Stimulated activated CD8-positive, alpha-beta memory T cell treated with anti-CD3 and anti-CD28 coated beads, Interleukin-12 subunit alpha, Interleukin-12 subunit beta, amount 100 ng/mL, for 24 hours (primary cell): ENCODE measurements at regions not wholly inside any gene's neighbourhood (a gene's known extent, or its start where the extent isn't known, plus 50 kb on each side); places are given as distances from the start of the nearest gene placed in this dataset.

Source experiments
- DNase-seq: peaks from one replicate; pipeline ENCODE4 v3.0.0-alpha.2; 2020; ENCODE audit errors: extremely low read depth

- DNase-seq: no peak
Measured at GRCh38 chr2:37425408-37425807, 81.0 kb downstream of the QPCT start.

- DNase-seq: no peak
Measured at GRCh38 chr2:37427241-37427640, 82.8 kb downstream of the QPCT start.

- DNase-seq: no peak
Measured at GRCh38 chr2:37436323-37436722, 91.9 kb downstream of the QPCT start.

- DNase-seq: no peak
Measured at GRCh38 chr2:37439131-37439642, 94.8 kb downstream of the QPCT start.

DNA sequence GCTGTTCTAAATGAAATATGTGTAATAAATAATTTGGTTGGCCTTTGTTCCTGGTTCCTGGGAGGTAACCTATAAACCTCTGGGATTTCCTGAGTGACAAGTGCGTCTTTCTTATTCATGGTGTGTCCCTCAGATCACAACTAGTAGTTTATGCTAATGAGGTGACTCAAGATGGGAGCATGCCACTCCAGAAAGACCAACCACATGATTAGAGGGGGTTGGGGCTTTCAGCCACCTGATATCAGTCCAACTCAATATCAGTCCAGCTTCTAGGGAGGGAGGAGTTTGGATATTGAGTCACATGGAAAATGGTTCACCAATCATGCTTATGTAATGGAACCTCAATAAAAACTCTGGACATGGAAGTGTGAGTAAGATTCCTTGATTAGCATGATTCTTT lies 96.6 kb downstream of the QPCT start:
- no peak for DNase-seq

- DNase-seq: no peak
Measured at GRCh38 chr2:37443082-37443481, 98.7 kb downstream of the QPCT start.

- no peak for DNase-seq
Measured at GRCh38 chr2:37447446-37447845, 103.0 kb downstream of the QPCT start.

DNA sequence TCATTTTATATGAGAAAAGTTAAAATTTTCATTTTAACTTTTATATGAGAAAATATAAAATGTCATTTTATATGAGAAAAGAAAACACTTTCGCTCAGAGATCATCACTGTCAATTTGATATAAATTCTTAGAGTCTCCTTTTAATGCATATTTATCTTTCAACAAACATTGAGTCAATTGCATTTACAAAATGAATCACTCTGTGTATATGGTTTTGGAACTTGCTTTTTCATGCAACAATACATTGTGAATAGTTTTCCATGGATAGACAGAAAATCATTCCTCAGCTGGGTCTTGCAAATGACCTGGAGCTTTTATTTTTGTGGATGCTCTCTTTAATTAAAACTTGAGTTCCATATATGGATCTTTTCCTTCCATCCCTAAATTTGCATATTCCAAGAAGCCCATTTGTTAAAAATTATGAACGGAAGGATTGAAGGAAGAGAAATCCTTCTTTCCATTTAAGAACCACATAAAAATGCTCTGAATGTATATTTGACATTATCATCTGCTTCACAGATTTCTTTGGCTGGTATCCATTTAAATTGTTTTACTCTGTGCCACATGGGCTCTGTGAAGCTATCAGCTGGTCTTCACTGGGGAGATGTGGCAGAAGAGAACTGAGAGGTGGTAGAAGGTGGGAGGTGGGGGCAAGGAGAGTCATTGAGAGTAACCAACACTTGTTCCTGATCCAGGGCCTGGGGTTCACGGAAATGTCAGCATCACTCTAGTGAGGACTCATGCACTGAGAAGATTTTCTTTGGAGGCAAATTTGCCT lies 104.1 kb downstream of the QPCT start:
- DNase-seq: no peak

GRCh38 chr2:37449761-37450296 lies 105.4 kb downstream of the QPCT start:
- no peak for DNase-seq

DNA sequence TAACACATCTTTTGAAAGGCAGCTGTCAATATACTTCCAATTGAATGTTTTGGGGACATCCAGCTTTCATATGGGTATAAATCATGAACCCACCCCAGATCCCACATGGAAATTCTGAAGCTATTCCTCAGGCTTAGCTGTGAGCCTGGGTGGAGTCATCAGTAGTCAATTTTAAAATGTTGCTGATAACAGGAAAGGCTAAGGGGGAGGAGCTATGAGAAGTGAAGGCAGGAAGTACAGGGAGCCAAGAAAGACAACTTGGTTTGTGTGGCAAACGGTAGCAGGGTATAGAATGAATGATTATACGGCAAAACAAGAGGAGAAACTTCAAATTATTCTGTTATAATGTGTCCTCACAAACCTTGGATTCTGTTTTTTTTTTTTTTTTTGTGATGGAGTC lies 108.6 kb downstream of the QPCT start:
- DNase-seq: no peak

DNA sequence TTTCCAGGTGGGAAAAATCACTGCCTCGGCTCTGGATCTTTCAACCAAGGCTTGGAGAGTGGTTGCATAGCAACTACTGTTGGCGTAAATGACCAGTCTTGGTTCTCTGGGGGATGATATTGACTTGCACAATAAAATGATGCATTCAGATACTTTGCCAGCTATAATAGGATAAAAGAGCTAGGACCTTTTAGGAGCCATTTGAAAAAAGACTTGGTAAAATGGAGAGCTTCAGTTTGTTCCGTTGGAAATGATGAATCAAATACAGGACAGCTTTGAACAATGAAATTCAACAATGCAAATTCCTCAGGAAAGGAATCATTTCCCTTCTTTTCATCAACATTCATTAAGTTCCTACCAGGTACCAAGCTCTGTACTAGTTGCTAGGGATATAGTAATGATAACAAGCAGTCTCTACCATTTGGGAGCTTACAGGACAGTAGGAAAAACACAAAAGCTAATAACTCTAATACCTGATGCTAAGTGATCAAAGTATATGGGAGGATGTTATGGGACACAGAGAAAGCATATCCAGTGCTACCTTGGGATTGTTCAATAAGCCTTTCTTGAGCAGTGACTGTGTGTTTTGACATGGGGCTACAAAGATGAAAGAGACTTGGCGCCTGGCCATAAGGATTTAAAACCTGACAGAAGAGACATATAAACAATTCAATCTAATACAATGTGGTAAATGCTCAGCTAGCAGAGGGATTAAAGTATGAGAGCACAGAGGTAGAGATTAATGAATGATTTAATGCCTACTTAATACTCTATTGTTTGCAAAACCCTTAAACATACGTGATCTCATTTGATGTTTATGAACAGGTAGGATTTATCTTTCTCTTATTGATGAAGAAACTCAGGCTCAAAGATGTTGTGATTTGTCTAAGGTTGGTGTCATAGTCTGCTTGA lies 110.7 kb downstream of the QPCT start:
- DNase-seq: no peak

DNA sequence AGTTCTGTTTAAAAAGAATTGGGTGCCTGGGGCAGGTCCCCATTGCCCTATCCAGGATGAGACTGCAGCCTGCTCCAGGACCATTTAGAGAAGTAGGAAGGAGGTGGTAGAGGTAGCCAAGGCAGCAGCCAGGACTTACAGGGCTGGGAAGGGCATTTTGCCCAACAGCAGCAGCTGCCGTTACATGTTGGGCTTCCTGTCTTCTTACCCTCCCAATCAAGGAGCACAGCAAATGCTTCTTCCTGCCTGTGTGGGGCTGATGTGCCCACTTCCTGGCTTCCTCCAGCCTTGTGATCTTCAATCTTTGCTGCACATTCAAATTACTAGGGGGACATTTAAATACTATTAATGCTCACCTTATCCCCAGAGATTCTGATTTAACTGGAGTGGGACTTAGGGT lies 112.0 kb downstream of the QPCT start:
- no peak for DNase-seq

DNA sequence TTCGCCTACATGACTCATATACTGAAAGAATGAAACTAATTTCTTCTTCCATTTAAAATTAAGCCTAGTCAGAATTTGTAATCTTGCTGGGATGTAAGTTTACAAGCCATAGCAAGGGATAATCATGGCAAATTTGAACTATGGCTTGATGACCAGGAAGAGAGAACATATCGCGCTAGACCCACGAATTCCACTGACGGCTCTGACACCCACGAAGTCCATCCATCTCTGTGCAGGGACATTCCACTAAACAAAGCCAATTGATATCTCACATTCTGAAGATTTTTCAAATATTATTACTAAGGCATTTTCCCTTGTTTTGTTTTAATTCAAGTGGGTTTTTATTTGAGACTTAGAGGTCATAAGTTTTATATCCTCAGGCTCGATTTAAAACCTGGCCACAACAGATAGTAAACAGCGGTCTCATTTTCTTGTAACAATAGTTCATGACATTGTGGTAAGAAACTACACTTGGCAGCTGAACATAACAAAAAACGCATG lies 113.0 kb downstream of the QPCT start:
- no peak for DNase-seq

DNA sequence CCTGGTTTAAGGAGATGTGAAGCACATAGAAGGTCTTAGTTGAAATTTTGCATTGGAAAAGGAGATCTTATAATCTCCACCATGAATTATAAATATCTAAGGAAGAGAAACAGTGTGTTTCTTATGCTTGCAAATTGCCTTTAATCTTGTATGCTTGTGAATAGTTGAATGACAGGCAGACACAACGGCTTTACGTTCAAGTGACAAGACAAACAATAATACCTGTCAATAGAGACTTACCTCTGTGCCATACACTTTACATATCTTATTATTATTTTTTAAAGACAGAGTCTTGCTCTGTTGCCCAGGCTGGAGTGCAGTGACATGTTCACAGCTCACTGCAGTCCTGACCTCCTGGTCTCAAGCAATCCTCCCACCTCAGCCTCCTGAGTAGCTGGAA lies 113.7 kb downstream of the QPCT start:
- DNase-seq: no peak

- no peak for DNase-seq
Measured at GRCh38 chr2:37459095-37459981, 114.9 kb downstream of the QPCT start.

DNA sequence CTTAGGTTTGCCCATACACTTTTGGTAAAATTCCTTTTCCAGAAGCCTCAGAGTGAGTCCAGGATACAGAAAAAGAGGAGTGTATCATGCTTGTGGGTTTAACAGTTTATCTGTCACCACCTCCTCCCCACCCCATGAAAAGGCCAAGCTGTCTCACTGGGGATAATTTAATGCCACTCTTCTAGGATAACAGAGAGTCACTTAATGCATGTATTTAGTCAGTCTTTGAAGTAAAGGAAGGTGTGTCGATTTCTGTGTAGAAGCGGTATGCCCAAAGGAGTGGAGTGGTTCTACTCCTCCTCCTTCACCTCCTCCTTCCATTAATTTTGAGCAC lies 116.4 kb downstream of the QPCT start:
- no peak for DNase-seq

DNA sequence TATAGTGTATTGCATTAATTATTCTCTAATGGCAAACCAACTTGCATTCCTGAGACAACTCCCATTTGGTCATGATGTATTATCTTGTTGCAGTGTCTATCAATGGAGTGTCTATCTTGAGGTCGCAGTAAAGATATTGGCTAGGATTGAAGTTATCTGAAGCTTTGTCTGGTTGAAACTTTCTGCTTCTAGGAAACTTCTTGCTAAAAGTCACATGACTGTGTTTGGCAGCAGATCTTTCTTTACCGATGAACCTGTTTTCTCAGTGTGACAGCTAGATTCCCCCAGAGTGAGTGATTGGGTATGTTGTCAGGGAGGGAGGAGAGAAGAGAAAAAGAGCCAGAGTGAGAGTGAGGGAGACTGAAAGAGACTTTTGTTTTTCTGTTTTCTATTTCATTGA lies 119.6 kb downstream of the QPCT start:
- DNase-seq: no peak

- no peak for DNase-seq
Measured at GRCh38 chr2:37466533-37467222, 122.2 kb downstream of the QPCT start.

GRCh38 chr2:37468170-37468569 lies 123.7 kb downstream of the QPCT start:
- no peak for DNase-seq

DNA sequence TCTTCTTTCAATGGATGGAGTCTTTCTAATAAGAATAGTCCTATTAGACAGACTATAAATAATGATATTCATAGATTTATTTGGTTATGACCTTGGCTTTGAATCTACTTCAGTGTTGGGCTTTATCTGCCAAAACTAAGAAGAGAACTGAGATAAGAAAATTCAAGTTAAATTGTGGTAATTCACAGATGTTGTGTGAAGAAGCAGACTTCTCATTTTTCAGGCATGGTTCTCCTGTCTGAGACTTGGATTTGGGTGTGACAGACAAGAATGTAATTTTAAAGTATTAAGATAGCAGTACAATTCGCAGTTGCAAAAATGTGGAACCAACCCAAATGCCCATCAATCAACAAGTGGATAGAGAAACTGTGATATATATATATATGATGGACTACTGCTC lies 124.7 kb downstream of the QPCT start:
- DNase-seq: no peak

GRCh38 chr2:37471104-37471503 lies 126.7 kb downstream of the QPCT start:
- DNase-seq: no peak
